Fibroblast of lung (primary cell): ENCODE measurements at regions not wholly inside any gene's neighbourhood (a gene's known extent, or its start where the extent isn't known, plus 50 kb on each side); places are given as distances from the start of the nearest gene placed in this dataset.

Source experiments
- EZH2 ChIP-seq: IDR thresholded peaks from 2 replicates; pipeline ENCODE4 v1.5.1; 2012; ENCODE audit warnings: low read length, control low read depth, mild to moderate bottlenecking; ENCODE audit errors: missing control alignments
- TF ChIP-seq, protein P1 (sequence below), 2 donors: IDR thresholded peaks in 1 of 2; conservative IDR thresholded peaks in 1 of 2; 1 replicate in 1 of 2; 2 replicates in 1 of 2; pipeline ENCODE4 v1.5.1; 2011 to 2012; ENCODE audit warnings: low read length in 2 of 2, control low read depth in 1 of 2, inconsistent platforms in 1 of 2, low read depth in 1 of 2, mild to moderate bottlenecking in 1 of 2

DNA sequence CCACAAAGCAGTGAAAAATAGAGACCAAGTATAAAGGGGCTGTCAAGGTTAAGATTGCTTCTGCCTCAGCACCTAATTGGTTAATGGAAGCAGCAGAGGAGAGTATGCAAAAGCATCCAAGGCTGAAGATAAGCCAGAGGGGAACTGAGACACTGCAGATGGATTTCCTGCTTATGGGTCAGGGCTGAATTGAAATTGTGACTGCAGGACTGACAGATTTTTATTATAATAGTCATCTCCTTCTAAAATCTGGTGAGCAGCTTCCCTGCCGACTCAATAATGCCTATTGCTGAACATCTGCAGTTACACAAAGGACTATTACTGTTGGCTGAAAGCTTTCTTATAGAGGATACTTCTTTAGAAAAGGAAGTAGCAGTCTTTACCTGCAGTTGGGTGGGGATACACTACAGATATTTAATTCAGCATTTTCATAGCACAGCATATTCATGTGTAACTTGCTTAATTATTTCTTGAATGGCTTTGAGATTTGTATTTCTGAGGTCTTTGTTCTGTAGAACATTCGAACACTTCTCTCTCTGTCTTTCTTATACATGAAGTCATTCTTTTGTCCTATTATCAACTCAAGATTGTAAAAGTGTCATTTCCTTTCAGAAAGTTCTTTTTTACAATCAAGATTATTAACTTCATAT is 363.0 kb upstream of the RIOK2 start:
- TF ChIP-seq, protein P1, sequence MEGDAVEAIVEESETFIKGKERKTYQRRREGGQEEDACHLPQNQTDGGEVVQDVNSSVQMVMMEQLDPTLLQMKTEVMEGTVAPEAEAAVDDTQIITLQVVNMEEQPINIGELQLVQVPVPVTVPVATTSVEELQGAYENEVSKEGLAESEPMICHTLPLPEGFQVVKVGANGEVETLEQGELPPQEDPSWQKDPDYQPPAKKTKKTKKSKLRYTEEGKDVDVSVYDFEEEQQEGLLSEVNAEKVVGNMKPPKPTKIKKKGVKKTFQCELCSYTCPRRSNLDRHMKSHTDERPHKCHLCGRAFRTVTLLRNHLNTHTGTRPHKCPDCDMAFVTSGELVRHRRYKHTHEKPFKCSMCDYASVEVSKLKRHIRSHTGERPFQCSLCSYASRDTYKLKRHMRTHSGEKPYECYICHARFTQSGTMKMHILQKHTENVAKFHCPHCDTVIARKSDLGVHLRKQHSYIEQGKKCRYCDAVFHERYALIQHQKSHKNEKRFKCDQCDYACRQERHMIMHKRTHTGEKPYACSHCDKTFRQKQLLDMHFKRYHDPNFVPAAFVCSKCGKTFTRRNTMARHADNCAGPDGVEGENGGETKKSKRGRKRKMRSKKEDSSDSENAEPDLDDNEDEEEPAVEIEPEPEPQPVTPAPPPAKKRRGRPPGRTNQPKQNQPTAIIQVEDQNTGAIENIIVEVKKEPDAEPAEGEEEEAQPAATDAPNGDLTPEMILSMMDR (conservative IDR thresholded peaks at IDR 0.05 in 1 of 2, IDR thresholded peaks at IDR 0.05 in 1 of 2; ENCODE audit: low read depth in 1 of 2, low read length in 2 of 2) = no peak
- no peak for TF ChIP-seq EZH2
